HepG2 (cell line): ENCODE measurements at regions not wholly inside any gene's neighbourhood (a gene's known extent, or its start where the extent isn't known, plus 50 kb on each side); places are given as distances from the start of the nearest gene placed in this dataset.

Source experiments
- AGO2 ChIP-seq: fragments of 200-400 bp; formaldehyde crosslinking; optimal IDR thresholded peaks from 2 replicates; pipeline ENCODE3; 2017; ENCODE audit warnings: mild to moderate bottlenecking, low read depth, low read length, moderate library complexity
- ARNT2 ChIP-seq: sonication (generic); formaldehyde crosslinking; IDR thresholded peaks from 2 replicates; pipeline ENCODE4 v1.8.0; 2022; ENCODE audit warnings: mild to moderate bottlenecking, low read depth, missing genetic modification reagents, moderate library complexity
- EEA1 ChIP-seq: sonication (generic); formaldehyde crosslinking; IDR thresholded peaks from 2 replicates; pipeline ENCODE4 v1.5.1; 2020; ENCODE audit warnings: mild to moderate bottlenecking, missing genetic modification reagents, borderline replicate concordance
- KLF16 ChIP-seq, 2 experiments: sonication (generic) in 1 of 2; formaldehyde crosslinking in 1 of 2; IDR thresholded peaks; 2 replicates each; pipeline versions ENCODE4 v1.6.1 to v1.8.0; 2016 to 2023; ENCODE audit warnings: missing genetic modification reagents in 2 of 2, missing compliant biosample characterization in 1 of 2
- KLF6 ChIP-seq: IDR thresholded peaks from 2 replicates; pipeline ENCODE4 v1.8.0; 2016; ENCODE audit warnings: missing biosample characterization, missing genetic modification reagents
- KMT2B ChIP-seq: IDR thresholded peaks from 2 replicates; pipeline ENCODE4 v1.6.1; 2016; ENCODE audit warnings: missing genetic modification reagents, missing compliant biosample characterization
- RBM22 ChIP-seq: fragments of 200-400 bp; formaldehyde crosslinking; optimal IDR thresholded peaks from 2 replicates; pipeline ENCODE3; 2017; ENCODE audit warnings: mild to moderate bottlenecking, low read length, moderate library complexity
- RXRB ChIP-seq: IDR thresholded peaks from 2 replicates; pipeline ENCODE4 v1.6.1; 2016; ENCODE audit warnings: borderline replicate concordance, missing genetic modification reagents, missing compliant biosample characterization
- SIN3A ChIP-seq: IDR thresholded peaks from 2 replicates; pipeline ENCODE4 v1.6.1; 2011; ENCODE audit warnings: low read depth, mild to moderate bottlenecking, control low read depth, low read length, borderline replicate concordance
- SP5 ChIP-seq: IDR thresholded peaks from 2 replicates; pipeline ENCODE4 v1.6.1; 2016; ENCODE audit warnings: low read depth, borderline replicate concordance
- TCF7 ChIP-seq: sonication (generic); IDR thresholded peaks from 2 replicates; pipeline ENCODE4 v1.6.1; 2016; ENCODE audit warnings: antibody characterized with exemption, low read depth
- U2AF2 ChIP-seq: fragments of 200-400 bp; formaldehyde crosslinking; IDR thresholded peaks from 2 replicates; pipeline ENCODE4 v1.6.1; 2017; ENCODE audit warnings: low read depth, mild to moderate bottlenecking, low read length
- ZBTB7B ChIP-seq: sonication (generic); formaldehyde crosslinking; IDR thresholded peaks from 2 replicates; pipeline ENCODE4 v1.4.0; 2020; ENCODE audit warnings: missing genetic modification reagents
- ZNF292 ChIP-seq: sonication (generic); formaldehyde crosslinking; IDR thresholded peaks from 2 replicates; pipeline ENCODE4 v1.8.1; 2022; ENCODE audit warnings: mild to moderate bottlenecking, low read depth, missing genetic modification reagents, borderline replicate concordance
- ZNF331 ChIP-seq: sonication (generic); formaldehyde crosslinking; IDR thresholded peaks from 2 replicates; pipeline ENCODE4 v1.4.0; 2020; ENCODE audit warnings: missing genetic modification reagents
- ZNF766 ChIP-seq: sonication (generic); formaldehyde crosslinking; IDR thresholded peaks from 2 replicates; pipeline ENCODE4 v1.5.0; 2020; ENCODE audit warnings: missing genetic modification reagents, borderline replicate concordance
- TF ChIP-seq, protein P1 (sequence below): sonication (generic); formaldehyde crosslinking; IDR thresholded peaks from 2 replicates; pipeline ENCODE4 v1.8.1; 2023; ENCODE audit warnings: mild to moderate bottlenecking, moderate library complexity, missing genetic modification reagents
- TF ChIP-seq, protein P2 (sequence below): sonication (generic); formaldehyde crosslinking; IDR thresholded peaks from 2 replicates; pipeline ENCODE4 v1.4.0; 2020; ENCODE audit warnings: missing genetic modification reagents, borderline replicate concordance
- TF ChIP-seq, protein P3 (sequence below): sonication (generic); formaldehyde crosslinking; IDR thresholded peaks from 2 replicates; pipeline ENCODE4 v1.5.1; 2020; ENCODE audit warnings: missing genetic modification reagents, mild to moderate bottlenecking, borderline replicate concordance
- TF ChIP-seq, protein P4 (sequence below): sonication (generic); formaldehyde crosslinking; IDR thresholded peaks from 2 replicates; pipeline ENCODE4 v1.4.0; 2020; ENCODE audit warnings: missing genetic modification reagents, borderline replicate concordance
- TF ChIP-seq, protein P5 (sequence below): IDR thresholded peaks from 2 replicates; pipeline ENCODE4 v1.6.1; 2016; ENCODE audit warnings: mild to moderate bottlenecking, missing biosample characterization, missing genetic modification reagents

DNA sequence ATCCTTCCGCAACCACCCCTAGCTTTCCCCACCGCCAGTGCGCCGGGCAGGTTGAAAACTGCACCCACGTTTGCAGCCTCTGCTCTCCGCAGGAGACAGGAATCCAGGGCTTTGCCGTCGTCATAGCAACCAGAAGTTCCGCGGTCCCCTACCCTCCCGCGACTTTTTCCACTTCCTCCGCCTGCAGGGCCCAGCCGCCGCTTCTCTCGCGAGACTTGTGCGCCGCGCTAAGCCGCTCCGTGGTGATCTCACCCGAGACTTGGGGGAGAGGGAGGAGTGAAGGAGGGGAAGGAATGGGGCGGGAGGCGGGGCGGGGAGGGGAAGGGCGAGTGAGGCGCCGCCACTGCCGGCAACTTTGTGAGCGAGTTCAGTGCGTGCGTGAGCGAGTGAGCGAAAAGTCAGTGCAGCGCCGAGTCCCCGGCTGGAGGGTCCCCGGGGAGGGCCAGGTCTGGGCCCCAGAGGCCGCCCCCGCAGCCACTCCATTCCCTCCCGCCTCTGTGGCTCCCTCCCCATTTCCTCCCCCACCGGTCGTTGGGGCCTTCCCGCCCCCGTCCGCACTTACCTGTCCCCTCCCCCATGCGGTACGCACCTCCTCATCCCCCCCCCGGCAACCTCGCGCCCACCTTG lies 413.0 kb downstream of the PCNX1 start, which contains the start of gene SIPA1L1 (continued):
- TF ChIP-seq ZBTB7B (CRISPR knock-in tag), result peak; percentile 60; the same call in 1 of the 2 replicates
- TF ChIP-seq ZNF292 (CRISPR knock-in tag), result peak; percentile 31; the same call in 1 of the 2 replicates
- TF ChIP-seq SP5 (CRISPR knock-in tag), result peak; percentile 65
- TF ChIP-seq, protein P1, sequence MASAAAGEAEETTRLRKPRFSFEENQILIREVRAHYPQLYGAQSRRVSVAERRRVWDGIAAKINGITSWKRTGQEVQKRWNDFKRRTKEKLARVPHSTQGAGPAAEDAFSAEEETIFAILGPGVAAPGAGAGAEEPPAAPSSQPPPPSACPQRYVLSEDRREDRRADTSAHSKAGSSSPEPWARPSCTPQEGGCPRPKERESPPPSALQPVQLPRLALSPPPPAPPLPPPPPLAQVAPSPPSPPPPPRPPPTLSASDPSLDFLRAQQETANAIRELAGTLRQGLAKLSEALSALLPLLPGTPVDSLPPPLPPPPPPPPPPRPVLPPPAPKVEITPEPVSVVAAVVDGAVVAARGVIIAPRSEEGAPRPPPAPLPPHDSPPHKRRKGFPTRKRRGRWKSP, result 0 out of 2 replicates have a peak, but pooled peaks have one; percentile 25
- TF ChIP-seq, protein P2, sequence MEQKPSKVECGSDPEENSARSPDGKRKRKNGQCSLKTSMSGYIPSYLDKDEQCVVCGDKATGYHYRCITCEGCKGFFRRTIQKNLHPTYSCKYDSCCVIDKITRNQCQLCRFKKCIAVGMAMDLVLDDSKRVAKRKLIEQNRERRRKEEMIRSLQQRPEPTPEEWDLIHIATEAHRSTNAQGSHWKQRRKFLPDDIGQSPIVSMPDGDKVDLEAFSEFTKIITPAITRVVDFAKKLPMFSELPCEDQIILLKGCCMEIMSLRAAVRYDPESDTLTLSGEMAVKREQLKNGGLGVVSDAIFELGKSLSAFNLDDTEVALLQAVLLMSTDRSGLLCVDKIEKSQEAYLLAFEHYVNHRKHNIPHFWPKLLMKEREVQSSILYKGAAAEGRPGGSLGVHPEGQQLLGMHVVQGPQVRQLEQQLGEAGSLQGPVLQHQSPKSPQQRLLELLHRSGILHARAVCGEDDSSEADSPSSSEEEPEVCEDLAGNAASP, result peak; percentile 44; the same call in 1 of the 2 replicates
- TF ChIP-seq, protein P3, sequence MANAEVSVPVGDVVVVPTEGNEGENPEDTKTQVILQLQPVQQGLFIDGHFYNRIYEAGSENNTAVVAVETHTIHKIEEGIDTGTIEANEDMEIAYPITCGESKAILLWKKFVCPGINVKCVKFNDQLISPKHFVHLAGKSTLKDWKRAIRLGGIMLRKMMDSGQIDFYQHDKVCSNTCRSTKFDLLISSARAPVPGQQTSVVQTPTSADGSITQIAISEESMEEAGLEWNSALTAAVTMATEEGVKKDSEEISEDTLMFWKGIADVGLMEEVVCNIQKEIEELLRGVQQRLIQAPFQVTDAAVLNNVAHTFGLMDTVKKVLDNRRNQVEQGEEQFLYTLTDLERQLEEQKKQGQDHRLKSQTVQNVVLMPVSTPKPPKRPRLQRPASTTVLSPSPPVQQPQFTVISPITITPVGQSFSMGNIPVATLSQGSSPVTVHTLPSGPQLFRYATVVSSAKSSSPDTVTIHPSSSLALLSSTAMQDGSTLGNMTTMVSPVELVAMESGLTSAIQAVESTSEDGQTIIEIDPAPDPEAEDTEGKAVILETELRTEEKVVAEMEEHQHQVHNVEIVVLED (CRISPR knock-in tag), result peak; percentile 22; the same call in 1 of the 2 replicates
- no peak for TF ChIP-seq ZNF766 (CRISPR knock-in tag)
- TF ChIP-seq SIN3A, result peak; percentile 92; the same call in 1 of the 2 replicates
- TF ChIP-seq RBM22, result peak; percentile 70
- TF ChIP-seq ZNF331 (CRISPR knock-in tag), result peak; percentile 47; the same call in 1 of the 2 replicates
- TF ChIP-seq KLF6, result 0 out of 2 replicates have a peak, but pooled peaks have one; percentile 41
- TF ChIP-seq RXRB (CRISPR knock-in tag), result peak; percentile 57; the same call in 1 of the 2 replicates
- peak; percentile 87 for TF ChIP-seq KMT2B
- TF ChIP-seq U2AF2, result peak; percentile 95
- peak; percentile 89; the same call in 1 of the 2 replicates for TF ChIP-seq ARNT2 (CRISPR knock-in tag)
- TF ChIP-seq, protein P4, sequence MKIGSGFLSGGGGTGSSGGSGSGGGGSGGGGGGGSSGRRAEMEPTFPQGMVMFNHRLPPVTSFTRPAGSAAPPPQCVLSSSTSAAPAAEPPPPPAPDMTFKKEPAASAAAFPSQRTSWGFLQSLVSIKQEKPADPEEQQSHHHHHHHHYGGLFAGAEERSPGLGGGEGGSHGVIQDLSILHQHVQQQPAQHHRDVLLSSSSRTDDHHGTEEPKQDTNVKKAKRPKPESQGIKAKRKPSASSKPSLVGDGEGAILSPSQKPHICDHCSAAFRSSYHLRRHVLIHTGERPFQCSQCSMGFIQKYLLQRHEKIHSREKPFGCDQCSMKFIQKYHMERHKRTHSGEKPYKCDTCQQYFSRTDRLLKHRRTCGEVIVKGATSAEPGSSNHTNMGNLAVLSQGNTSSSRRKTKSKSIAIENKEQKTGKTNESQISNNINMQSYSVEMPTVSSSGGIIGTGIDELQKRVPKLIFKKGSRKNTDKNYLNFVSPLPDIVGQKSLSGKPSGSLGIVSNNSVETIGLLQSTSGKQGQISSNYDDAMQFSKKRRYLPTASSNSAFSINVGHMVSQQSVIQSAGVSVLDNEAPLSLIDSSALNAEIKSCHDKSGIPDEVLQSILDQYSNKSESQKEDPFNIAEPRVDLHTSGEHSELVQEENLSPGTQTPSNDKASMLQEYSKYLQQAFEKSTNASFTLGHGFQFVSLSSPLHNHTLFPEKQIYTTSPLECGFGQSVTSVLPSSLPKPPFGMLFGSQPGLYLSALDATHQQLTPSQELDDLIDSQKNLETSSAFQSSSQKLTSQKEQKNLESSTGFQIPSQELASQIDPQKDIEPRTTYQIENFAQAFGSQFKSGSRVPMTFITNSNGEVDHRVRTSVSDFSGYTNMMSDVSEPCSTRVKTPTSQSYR, result peak; percentile 65
- TF ChIP-seq TCF7, result no peak
- TF ChIP-seq KLF16 (CRISPR knock-in tag; IDR thresholded peaks at IDR 0.05), result peak in 1 of 2 experiments; percentile 36; a peak in 1 of 4 replicates
- 0 out of 2 replicates have a peak, but pooled peaks have one; percentile 59 for TF ChIP-seq EEA1 (CRISPR knock-in tag)
- TF ChIP-seq AGO2, result peak; percentile 6
- TF ChIP-seq, protein P5, sequence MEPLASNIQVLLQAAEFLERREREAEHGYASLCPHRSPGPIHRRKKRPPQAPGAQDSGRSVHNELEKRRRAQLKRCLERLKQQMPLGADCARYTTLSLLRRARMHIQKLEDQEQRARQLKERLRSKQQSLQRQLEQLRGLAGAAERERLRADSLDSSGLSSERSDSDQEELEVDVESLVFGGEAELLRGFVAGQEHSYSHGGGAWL (CRISPR knock-in tag), result no peak; the same call in 1 of the 2 replicates
